IMR-90 (cell line): ENCODE measurements at regions not wholly inside any gene's neighbourhood (a gene's known extent, or its start where the extent isn't known, plus 50 kb on each side); places are given as distances from the start of the nearest gene placed in this dataset.

ENCODE experiments used
- CEBPB ChIP-seq: IDR thresholded peaks from 2 replicates; pipeline ENCODE4 v1.6.1; 2012; ENCODE audit warnings: low read depth, low read length, improper control_type of control experiment
- CHD1 ChIP-seq: IDR thresholded peaks from 2 replicates; pipeline ENCODE4 v1.6.1; 2012; ENCODE audit warnings: low read depth, low read length, improper control_type of control experiment
- FOS ChIP-seq: fragments of 150-350 bp; IDR thresholded peaks from 2 replicates; pipeline ENCODE4 v1.6.1; 2016; ENCODE audit warnings: low read depth, low read length
- MAFK ChIP-seq: IDR thresholded peaks from 2 replicates; pipeline ENCODE4 v1.6.1; 2012; ENCODE audit warnings: low read depth, low read length, improper control_type of control experiment
- MAZ ChIP-seq: IDR thresholded peaks from 2 replicates; pipeline ENCODE4 v1.6.1; 2012; ENCODE audit warnings: low read depth, mild to moderate bottlenecking, low read length, improper control_type of control experiment, moderate library complexity, borderline replicate concordance
- MXI1 ChIP-seq: IDR thresholded peaks from 2 replicates; pipeline ENCODE4 v1.6.1; 2012; ENCODE audit warnings: low read depth, mild to moderate bottlenecking, low read length, moderate library complexity, borderline replicate concordance
- NFE2L2 ChIP-seq: fragments of 150-350 bp; IDR thresholded peaks from 2 replicates; pipeline ENCODE4 v1.6.1; 2016; ENCODE audit warnings: low read depth, mild to moderate bottlenecking, low read length
- POLR2A ChIP-seq: IDR thresholded peaks from 2 replicates; pipeline ENCODE4 v1.6.1; 2012; ENCODE audit warnings: mild to moderate bottlenecking, low read depth, low read length
- RAD21 ChIP-seq: IDR thresholded peaks from 2 replicates; pipeline ENCODE4 v1.6.1; 2012; ENCODE audit warnings: low read length, improper control_type of control experiment
- RCOR1 ChIP-seq: IDR thresholded peaks from 2 replicates; pipeline ENCODE4 v1.6.1; 2012; ENCODE audit warnings: mild to moderate bottlenecking, low read length, improper control_type of control experiment; ENCODE audit not compliant: insufficient replicate concordance
- SMC3 ChIP-seq: fragments of 150-350 bp; IDR thresholded peaks from 2 replicates; pipeline ENCODE4 v1.6.1; 2016; ENCODE audit warnings: low read depth, mild to moderate bottlenecking, antibody characterized with exemption, low read length, moderate library complexity
- TF ChIP-seq, protein P1 (sequence below): conservative IDR thresholded peaks from 2 replicates; pipeline ENCODE4 v1.5.1; 2012; ENCODE audit warnings: mild to moderate bottlenecking, low read depth, low read length, improper control_type of control experiment
- TF ChIP-seq, protein P2 (sequence below): fragments of 150-350 bp; IDR thresholded peaks from 2 replicates; pipeline ENCODE4 v1.6.1; 2017; ENCODE audit warnings: mild to moderate bottlenecking, antibody characterized with exemption, low read length, low read depth
- TF ChIP-seq, protein P3 (sequence below): fragments of 150-350 bp; IDR thresholded peaks from 2 replicates; pipeline ENCODE4 v1.6.1; 2016; ENCODE audit warnings: low read depth, mild to moderate bottlenecking, low read length, moderate library complexity, borderline replicate concordance

DNA sequence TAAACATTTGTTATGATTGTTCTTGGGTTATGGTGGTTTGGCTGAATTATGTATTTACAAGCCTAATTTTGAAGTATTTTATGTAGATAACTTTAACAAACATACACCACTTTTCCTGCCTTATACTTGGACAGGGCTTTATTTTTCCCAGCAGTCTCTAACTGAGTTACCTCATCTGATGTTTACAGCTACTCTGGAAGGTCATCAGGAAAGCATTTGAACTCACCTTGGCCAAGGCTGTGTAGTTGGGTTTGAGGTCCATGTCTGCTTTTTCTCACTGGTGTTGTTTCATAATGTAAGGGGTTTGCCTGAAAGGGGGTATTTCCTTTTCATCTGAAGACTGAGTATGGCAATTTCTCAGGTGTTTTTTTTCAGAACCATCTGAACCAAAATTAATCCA lies 193.5 kb downstream of the RWDD3 start:
- TF ChIP-seq POLR2A (no peak), MAFK (no peak), MXI1 (no peak), FOS (no peak), SMC3 (no peak), RAD21 (no peak), RCOR1 (no peak), CHD1 (no peak), NFE2L2 (no peak), MAZ (no peak), CEBPB (no peak)
- TF ChIP-seq, protein P1, sequence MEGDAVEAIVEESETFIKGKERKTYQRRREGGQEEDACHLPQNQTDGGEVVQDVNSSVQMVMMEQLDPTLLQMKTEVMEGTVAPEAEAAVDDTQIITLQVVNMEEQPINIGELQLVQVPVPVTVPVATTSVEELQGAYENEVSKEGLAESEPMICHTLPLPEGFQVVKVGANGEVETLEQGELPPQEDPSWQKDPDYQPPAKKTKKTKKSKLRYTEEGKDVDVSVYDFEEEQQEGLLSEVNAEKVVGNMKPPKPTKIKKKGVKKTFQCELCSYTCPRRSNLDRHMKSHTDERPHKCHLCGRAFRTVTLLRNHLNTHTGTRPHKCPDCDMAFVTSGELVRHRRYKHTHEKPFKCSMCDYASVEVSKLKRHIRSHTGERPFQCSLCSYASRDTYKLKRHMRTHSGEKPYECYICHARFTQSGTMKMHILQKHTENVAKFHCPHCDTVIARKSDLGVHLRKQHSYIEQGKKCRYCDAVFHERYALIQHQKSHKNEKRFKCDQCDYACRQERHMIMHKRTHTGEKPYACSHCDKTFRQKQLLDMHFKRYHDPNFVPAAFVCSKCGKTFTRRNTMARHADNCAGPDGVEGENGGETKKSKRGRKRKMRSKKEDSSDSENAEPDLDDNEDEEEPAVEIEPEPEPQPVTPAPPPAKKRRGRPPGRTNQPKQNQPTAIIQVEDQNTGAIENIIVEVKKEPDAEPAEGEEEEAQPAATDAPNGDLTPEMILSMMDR, result no peak
- TF ChIP-seq, protein P2, sequence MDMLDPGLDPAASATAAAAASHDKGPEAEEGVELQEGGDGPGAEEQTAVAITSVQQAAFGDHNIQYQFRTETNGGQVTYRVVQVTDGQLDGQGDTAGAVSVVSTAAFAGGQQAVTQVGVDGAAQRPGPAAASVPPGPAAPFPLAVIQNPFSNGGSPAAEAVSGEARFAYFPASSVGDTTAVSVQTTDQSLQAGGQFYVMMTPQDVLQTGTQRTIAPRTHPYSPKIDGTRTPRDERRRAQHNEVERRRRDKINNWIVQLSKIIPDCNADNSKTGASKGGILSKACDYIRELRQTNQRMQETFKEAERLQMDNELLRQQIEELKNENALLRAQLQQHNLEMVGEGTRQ, result no peak
- TF ChIP-seq, protein P3, sequence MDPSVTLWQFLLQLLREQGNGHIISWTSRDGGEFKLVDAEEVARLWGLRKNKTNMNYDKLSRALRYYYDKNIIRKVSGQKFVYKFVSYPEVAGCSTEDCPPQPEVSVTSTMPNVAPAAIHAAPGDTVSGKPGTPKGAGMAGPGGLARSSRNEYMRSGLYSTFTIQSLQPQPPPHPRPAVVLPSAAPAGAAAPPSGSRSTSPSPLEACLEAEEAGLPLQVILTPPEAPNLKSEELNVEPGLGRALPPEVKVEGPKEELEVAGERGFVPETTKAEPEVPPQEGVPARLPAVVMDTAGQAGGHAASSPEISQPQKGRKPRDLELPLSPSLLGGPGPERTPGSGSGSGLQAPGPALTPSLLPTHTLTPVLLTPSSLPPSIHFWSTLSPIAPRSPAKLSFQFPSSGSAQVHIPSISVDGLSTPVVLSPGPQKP, result no peak
